IMR-90 (cell line): ENCODE measurements at regions not wholly inside any gene's neighbourhood (a gene's known extent, or its start where the extent isn't known, plus 50 kb on each side); places are given as distances from the start of the nearest gene placed in this dataset.

Experiments used
- ATAC-seq: fragments of 200-7000 bp; cut with Tn5 transposase; 2 replicates; pipeline ENCODE4 v1.9.1; 2020; ENCODE audit warnings: low read depth, mild to moderate bottlenecking, moderate library complexity
- BruUV-seq: library from RNA; stranded (reverse); fragments of 400-500 nt; replicated peaks from 2 replicates; lab custom pipeline; 2021; lab: Mats Ljungman, UMichigan
- CTCF ChIA-PET: fragments of 300-600 bp; formaldehyde crosslinking; extraction: SDS; loops from one replicate; lab custom pipeline; 2021; ENCODE audit warnings: antibody characterized with exemption; lab: Yijun Ruan, JAX
- POLR2A ChIA-PET: fragments of 300-600 bp; sonication (Branson Sonifier 250); formaldehyde crosslinking; loops from one replicate; lab custom pipeline; 2022; ENCODE audit warnings: antibody characterized with exemption; ENCODE audit not compliant: unreplicated experiment; lab: Charles Lee
- DNase-seq: peaks from one replicate; pipeline ENCODE4 v3.0.0; 2013
- H2AFZ ChIP-seq: replicated peaks from 2 replicates; pipeline ENCODE3; 2013; ENCODE audit warnings: low read length, mild to moderate bottlenecking; ENCODE audit not compliant: poor library complexity
- H2AK5ac ChIP-seq: 2 replicates; pipeline ENCODE4 v1.6.1; 2013; ENCODE audit warnings: low read depth, low read length, inconsistent platforms
- H2AK9ac ChIP-seq: replicated peaks from 2 replicates; pipeline ENCODE3; 2013; ENCODE audit warnings: mild to moderate bottlenecking, low read depth, low read length, moderate library complexity; ENCODE audit not compliant: poor library complexity
- H2BK120ac ChIP-seq: 2 replicates; pipeline ENCODE4 v1.6.1; 2013; ENCODE audit warnings: low read depth, low read length, inconsistent platforms
- H2BK15ac ChIP-seq: 3 replicates; pipeline ENCODE4 v1.6.1; 2013; ENCODE audit warnings: low read depth, low read length, inconsistent platforms
- H2BK20ac ChIP-seq: 2 replicates; pipeline ENCODE4 v1.6.1; 2013; ENCODE audit warnings: low read depth, mild to moderate bottlenecking, inconsistent platforms, low read length, moderate library complexity
- H2BK5ac ChIP-seq: 2 replicates; pipeline ENCODE4 v1.6.1; 2013; ENCODE audit warnings: mild to moderate bottlenecking, low read depth, low read length, inconsistent platforms; ENCODE audit not compliant: poor library complexity, severe bottlenecking
- H3K14ac ChIP-seq: replicated peaks from 2 replicates; pipeline ENCODE4 v1.6.1; 2013; ENCODE audit warnings: low read depth, low read length, inconsistent platforms
- H3K18ac ChIP-seq: 2 replicates; pipeline ENCODE4 v1.6.1; 2013; ENCODE audit warnings: low read depth, low read length, control low read depth
- H3K23ac ChIP-seq: 2 replicates; pipeline ENCODE4 v1.6.1; 2013; ENCODE audit warnings: low read depth, low read length, inconsistent platforms
- H3K27ac ChIP-seq: 2 replicates; pipeline ENCODE4 v1.5.1; 2013; ENCODE audit warnings: mild to moderate bottlenecking, control low read depth, low read length; ENCODE audit not compliant: insufficient read depth
- H3K27me3 ChIP-seq: 2 replicates; pipeline ENCODE4 v1.6.1; 2013; ENCODE audit warnings: low read length; ENCODE audit not compliant: control insufficient read depth, insufficient read depth
- H3K36me3 ChIP-seq: 2 replicates; pipeline ENCODE4 v1.6.1; 2013; ENCODE audit warnings: low read length, mixed read lengths; ENCODE audit not compliant: control insufficient read depth, insufficient read depth
- H3K4ac ChIP-seq: 2 replicates; pipeline ENCODE4 v1.6.1; 2013; ENCODE audit warnings: low read depth, low read length, inconsistent platforms
- H3K4me1 ChIP-seq: 2 replicates; pipeline ENCODE4 v1.6.1; 2013; ENCODE audit warnings: low read length, mixed read lengths; ENCODE audit not compliant: control insufficient read depth, insufficient read depth
- H3K4me2 ChIP-seq: 2 replicates; pipeline ENCODE4 v1.6.1; 2013; ENCODE audit warnings: low read depth, mild to moderate bottlenecking, control low read depth, low read length, moderate library complexity
- H3K4me3 ChIP-seq: 2 replicates; pipeline ENCODE4 v1.5.1; 2013; ENCODE audit warnings: low read depth, mild to moderate bottlenecking, control low read depth, low read length, moderate library complexity; ENCODE audit not compliant: insufficient read depth
- H3K56ac ChIP-seq: 2 replicates; pipeline ENCODE4 v1.6.1; 2013; ENCODE audit warnings: low read length, inconsistent platforms; ENCODE audit not compliant: insufficient read depth; ENCODE audit errors: extremely low read depth
- H3K79me1 ChIP-seq, 2 experiments: 2 replicates each; pipeline ENCODE4 v1.6.1; 2013; ENCODE audit warnings: low read length in 2 of 2, inconsistent platforms in 1 of 2, low read depth in 1 of 2
- H3K9ac ChIP-seq: 2 replicates; pipeline ENCODE4 v1.6.1; 2013; ENCODE audit warnings: low read depth, low read length, control low read depth
- H3K9me1 ChIP-seq: 2 replicates; pipeline ENCODE4 v1.6.1; 2013; ENCODE audit warnings: low read length, inconsistent platforms; ENCODE audit not compliant: insufficient read depth
- H3K9me3 ChIP-seq: 2 replicates; pipeline ENCODE4 v1.6.1; 2013; ENCODE audit warnings: low read length; ENCODE audit not compliant: control insufficient read depth, insufficient read depth
- H4K20me1 ChIP-seq: 2 replicates; pipeline ENCODE4 v1.6.1; 2013; ENCODE audit warnings: low read length, inconsistent platforms; ENCODE audit not compliant: insufficient read depth
- H4K5ac ChIP-seq: 2 replicates; pipeline ENCODE4 v1.6.1; 2013; ENCODE audit warnings: mild to moderate bottlenecking, low read depth, low read length, control low read depth
- H4K8ac ChIP-seq, 2 experiments: 2 replicates each; pipeline ENCODE4 v1.6.1; 2013; ENCODE audit warnings: low read depth in 2 of 2, low read length in 2 of 2, control low read depth in 1 of 2, inconsistent platforms in 1 of 2
- H4K91ac ChIP-seq: 2 replicates; pipeline ENCODE4 v1.6.1; 2013; ENCODE audit warnings: low read depth, low read length, inconsistent platforms; ENCODE audit not compliant: insufficient read depth
- BHLHE40 ChIP-seq: fragments of 150-350 bp; IDR thresholded peaks from 2 replicates; pipeline ENCODE4 v1.6.1; 2016; ENCODE audit warnings: mild to moderate bottlenecking, low read depth, low read length
- CHD1 ChIP-seq: IDR thresholded peaks from 2 replicates; pipeline ENCODE4 v1.6.1; 2012; ENCODE audit warnings: low read depth, low read length, improper control_type of control experiment
- CTCF ChIP-seq: conservative IDR thresholded peaks from 2 replicates; pipeline ENCODE4 v1.5.1; 2012; ENCODE audit warnings: mild to moderate bottlenecking, low read depth, low read length, improper control_type of control experiment
- FOS ChIP-seq: fragments of 150-350 bp; IDR thresholded peaks from 2 replicates; pipeline ENCODE4 v1.6.1; 2016; ENCODE audit warnings: low read depth, low read length
- MAZ ChIP-seq: IDR thresholded peaks from 2 replicates; pipeline ENCODE4 v1.6.1; 2012; ENCODE audit warnings: low read depth, mild to moderate bottlenecking, low read length, improper control_type of control experiment, moderate library complexity, borderline replicate concordance
- MXI1 ChIP-seq: IDR thresholded peaks from 2 replicates; pipeline ENCODE4 v1.6.1; 2012; ENCODE audit warnings: low read depth, mild to moderate bottlenecking, low read length, moderate library complexity, borderline replicate concordance
- POLR2A ChIP-seq: IDR thresholded peaks from 2 replicates; pipeline ENCODE4 v1.6.1; 2012; ENCODE audit warnings: mild to moderate bottlenecking, low read depth, low read length
- RFX5 ChIP-seq: IDR thresholded peaks from 2 replicates; pipeline ENCODE4 v1.8.0; 2012; ENCODE audit warnings: low read depth, mild to moderate bottlenecking, low read length, moderate library complexity
- SMC3 ChIP-seq: fragments of 150-350 bp; IDR thresholded peaks from 2 replicates; pipeline ENCODE4 v1.6.1; 2016; ENCODE audit warnings: low read depth, mild to moderate bottlenecking, antibody characterized with exemption, low read length, moderate library complexity
- WGBS, 2 experiments: methylation state at CpG; one replicate each; pipeline versions ENCODE4 v1.1.5 to v1.1.7; 2013; ENCODE audit warnings: missing lambda C conversion rate in 2 of 2; ENCODE audit not compliant: insufficient read length in 1 of 2; ENCODE audit errors: extremely low coverage in 2 of 2; 5-methylcytosine and 5-hydroxymethylcytosine counted together
- dilution Hi-C: fragments of 300-500 bp; cut with HindIII; formaldehyde crosslinking; loops from one replicate; pipeline ENCODE4 v1.14.3; 2018; ENCODE audit warnings: low sequenced_read_pairs; ENCODE audit not compliant: unreplicated experiment
- in situ Hi-C: fragments of 300-500 bp; cut with MboI; formaldehyde crosslinking; loops from 3 replicates; pipeline ENCODE4 v1.14.3; 2019; ENCODE audit warnings: low sequenced_read_pairs, inconsistent platforms, mixed read lengths
- intact Hi-C: fragments of 100-400 bp; cut with micrococcal nuclease; formaldehyde crosslinking; loops from 2 replicates; pipeline ENCODE4 v1.10.0; 2022

GRCh38 chr18:38006541-38006940 is 440.9 kb upstream of the CELF4 start:
- Histone ChIP-seq H3K27me3 (no peaks in the 10 kb centered on the region), H3K9me3 (peaks cover 12% of the 10 kb centered on the region), H2BK20ac (no peak overlapping the region), H4K5ac (no peak overlapping the region), H4K20me1 (no peaks in the 10 kb centered on the region), H3K23ac (no peak overlapping the region), H3K9ac (no peak overlapping the region), H3K36me3 (no peaks in the 10 kb centered on the region), H3K4me1 (no peaks in the 10 kb centered on the region), H3K79me1 (no peaks in the 10 kb centered on the region), H3K4me2 (no peak overlapping the region), H2BK120ac (no peak overlapping the region), H2BK5ac (no peak overlapping the region), H3K18ac (no peak overlapping the region), H3K27ac (no peak overlapping the region), H3K14ac (no peak overlapping the region), H3K56ac (no peak overlapping the region), H2AK5ac (no peak overlapping the region), H3K9me1 (no peaks in the 10 kb centered on the region), H3K4ac (no peak overlapping the region), H3K4me3 (no peak overlapping the region), H4K91ac (no peak overlapping the region), H2AK9ac (no peak overlapping the region), H4K8ac (no peak overlapping the region), H2AFZ (no peak overlapping the region), H2BK15ac (no peak overlapping the region)
- CTCF ChIA-PET, result no interaction called here
- in situ Hi-C loops, result no loop called here
- BruUV-seq, result no TSS peak
- POLR2A ChIA-PET, result no interaction called here
- 10% methylated on average over 2 of the region's 2 CpGs; no CpG with 5 or more reads in 1 of the 2 experiments for WGBS, 2 experiments
- dilution Hi-C loops, result no loop called here
- ATAC-seq (no peak), DNase-seq (no peak)
- TF ChIP-seq SMC3 (no peak), CHD1 (no peak), CTCF (no peak), MAZ (no peak), MXI1 (no peak), BHLHE40 (no peak), POLR2A (no peak), FOS (no peak), RFX5 (no peak)
- intact Hi-C loops, result no loop called here
